HCT116 (cell line): ENCODE measurements at regions not wholly inside any gene's neighbourhood (a gene's known extent, or its start where the extent isn't known, plus 50 kb on each side); places are given as distances from the start of the nearest gene placed in this dataset.

Source experiments
- ATAC-seq: fragments of 200-7000 bp; cut with Tn5 transposase; 2 replicates; pipeline ENCODE4 v1.9.1; 2020; ENCODE audit warnings: mild to moderate bottlenecking, moderate library complexity
- BruUV-seq: library from RNA; stranded (reverse); fragments of 400-500 nt; replicated peaks from 2 replicates; lab custom pipeline; 2021; lab: Mats Ljungman, UMichigan
- CTCF ChIA-PET: fragments of 300-600 bp; sonication (Branson Sonifier 250); formaldehyde crosslinking; loops from one replicate; lab custom pipeline; 2021; ENCODE audit warnings: antibody characterized with exemption; lab: Charles Lee
- POLR2A ChIA-PET: fragments of 300-600, 350-600 bp; sonication (Branson Sonifier 250); formaldehyde crosslinking; loops from one replicate; lab custom pipeline; 2021; ENCODE audit warnings: antibody characterized with exemption; lab: Charles Lee
- RAD21 ChIA-PET, 2 experiments: fragments of 300-600 bp; sonication (Branson Sonifier 250); formaldehyde crosslinking; loops; one replicate each; lab custom pipeline; 2023; ENCODE audit warnings: low total read pairs in 2 of 2; ENCODE audit not compliant: uncharacterized antibody in 2 of 2, unreplicated experiment in 2 of 2, low non-redundant PET in 1 of 2; lab: Charles Lee
- DNase-seq: peaks from one replicate; pipeline ENCODE4 v3.0.0-alpha.2; 2010; ENCODE audit warnings: low read depth, low spot score
- H2AFZ ChIP-seq: fragments of 200-600 bp; shearing (Covaris generic), sonication (generic); 2 replicates; pipeline ENCODE4 v1.6.1; 2017; ENCODE audit warnings: low read depth, mixed run types, mixed read lengths, antibody characterized with exemption, low read length; ENCODE audit not compliant: poor library complexity, severe bottlenecking
- H3K27ac ChIP-seq: 2 replicates; pipeline ENCODE4 v1.5.1; 2012; ENCODE audit warnings: low read depth, low read length
- H3K27me3 ChIP-seq: fragments of 200-600 bp; sonication (generic); 2 replicates; pipeline ENCODE4 v1.6.1; 2016; ENCODE audit warnings: mixed run types, low read length, mixed read lengths; ENCODE audit not compliant: insufficient read depth
- H3K36me3 ChIP-seq, 2 experiments: fragments of 200-500 bp in 1 of 2; fragments of 200-600 bp in 1 of 2; sonication (Bioruptor generic) in 1 of 2; sonication (generic) in 1 of 2; 2 replicates each; pipeline versions ENCODE4 v1.5.1 to v1.6.1; 2014 to 2016; ENCODE audit warnings: low read length in 2 of 2, inconsistent platforms in 1 of 2, mixed read lengths in 1 of 2, mixed run types in 1 of 2; ENCODE audit not compliant: insufficient read depth in 2 of 2, control insufficient read depth in 1 of 2
- H3K4me1 ChIP-seq, 2 experiments: fragments of 200-600 bp in 1 of 2; sonication (generic) in 1 of 2; 2 replicates each; pipeline versions ENCODE4 v1.5.1 to v1.6.1; 2012 to 2017; ENCODE audit warnings: low read length in 2 of 2, inconsistent platforms in 1 of 2, mild to moderate bottlenecking in 1 of 2, mixed read lengths in 1 of 2, mixed run types in 1 of 2, moderate library complexity in 1 of 2; ENCODE audit not compliant: insufficient read depth in 2 of 2, control insufficient read depth in 1 of 2
- H3K4me2 ChIP-seq: fragments of 200-600 bp; sonication (generic); 2 replicates; pipeline ENCODE4 v1.6.1; 2017; ENCODE audit warnings: mixed run types, low read length, mixed read lengths
- H3K4me3 ChIP-seq, 2 experiments: fragments of 200-600 bp in 1 of 2; sonication (generic) in 1 of 2; replicated peaks in 1 of 2; 2 replicates each; pipeline ENCODE4 v1.5.1; 2011 to 2016; ENCODE audit warnings: low read length in 2 of 2, control low read depth in 1 of 2, low read depth in 1 of 2, mild to moderate bottlenecking in 1 of 2, mixed read lengths in 1 of 2, mixed run types in 1 of 2
- H3K79me2 ChIP-seq: fragments of 200-600 bp; sonication (generic); 2 replicates; pipeline ENCODE4 v1.6.1; 2017; ENCODE audit warnings: mild to moderate bottlenecking, mixed run types, low read length, moderate library complexity, mixed read lengths; ENCODE audit not compliant: insufficient read depth
- H3K9ac ChIP-seq: fragments of 200-600 bp; sonication (generic); 2 replicates; pipeline ENCODE4 v1.6.1; 2016; ENCODE audit warnings: low read length, mixed read lengths
- H3K9me2 ChIP-seq: fragments of 200-600 bp; sonication (generic), shearing (Covaris generic); 2 replicates; pipeline ENCODE4 v1.6.1; 2017; ENCODE audit warnings: mixed run types, mild to moderate bottlenecking, moderate library complexity; ENCODE audit not compliant: insufficient read depth
- H3K9me3 ChIP-seq, 2 experiments: fragments of 200-500 bp in 1 of 2; fragments of 200-600 bp in 1 of 2; sonication (Bioruptor generic) in 1 of 2; sonication (generic) in 1 of 2; 2 replicates each; pipeline ENCODE4 v1.6.1; 2014 to 2017; ENCODE audit warnings: low read length in 2 of 2, mixed read lengths in 2 of 2, inconsistent platforms in 1 of 2, low read depth in 1 of 2, mild to moderate bottlenecking in 1 of 2, mixed run types in 1 of 2, moderate library complexity in 1 of 2; ENCODE audit not compliant: control insufficient read depth in 1 of 2, insufficient read depth in 1 of 2
- H4K20me1 ChIP-seq: fragments of 200-600 bp; sonication (generic), shearing (Covaris generic); 2 replicates; pipeline ENCODE4 v1.6.1; 2017; ENCODE audit warnings: mixed run types, mild to moderate bottlenecking, moderate library complexity; ENCODE audit not compliant: insufficient read depth
- ATF3 ChIP-seq: IDR thresholded peaks from 2 replicates; pipeline ENCODE4 v1.6.1; 2012
- CBX3 ChIP-seq: IDR thresholded peaks from 2 replicates; pipeline ENCODE4 v1.6.1; 2012; ENCODE audit warnings: low read depth
- CEBPB ChIP-seq: IDR thresholded peaks from 2 replicates; pipeline ENCODE4 v1.6.1; 2012; ENCODE audit warnings: low read depth
- CTCF ChIP-seq, 3 experiments: fragments of 200-600 bp in 1 of 3; sonication (generic) in 1 of 3; IDR thresholded peaks in 2 of 3; conservative IDR thresholded peaks in 1 of 3; 2 replicates each; pipeline ENCODE4 v1.5.1; 2012 to 2017; ENCODE audit warnings: low read depth in 2 of 3, low read length in 2 of 3, antibody characterized with exemption in 1 of 3, borderline replicate concordance in 1 of 3, control low read depth in 1 of 3, mild to moderate bottlenecking in 1 of 3, mixed read lengths in 1 of 3, mixed run types in 1 of 3, moderate library complexity in 1 of 3; ENCODE audit not compliant: insufficient read depth in 1 of 3
- ELF1 ChIP-seq: IDR thresholded peaks from 2 replicates; pipeline ENCODE4 v1.6.1; 2012; ENCODE audit warnings: low read depth, borderline replicate concordance
- FOSL1 ChIP-seq: IDR thresholded peaks from 2 replicates; pipeline ENCODE4 v1.6.1; 2012; ENCODE audit warnings: low read depth
- JUND ChIP-seq: IDR thresholded peaks from 2 replicates; pipeline ENCODE4 v1.6.1; 2012
- MAX ChIP-seq: IDR thresholded peaks from 2 replicates; pipeline ENCODE4 v1.6.1; 2012
- POLR2A ChIP-seq: IDR thresholded peaks from 2 replicates; pipeline ENCODE4 v1.7.0; 2011; ENCODE audit warnings: borderline replicate concordance; ENCODE audit not compliant: insufficient read depth, insufficient read length; ENCODE audit errors: extremely low read depth
- RAD21 ChIP-seq: IDR thresholded peaks from 2 replicates; pipeline ENCODE4 v1.6.1; 2012; ENCODE audit warnings: low read depth, mild to moderate bottlenecking
- SP1 ChIP-seq: IDR thresholded peaks from 2 replicates; pipeline ENCODE4 v1.6.1; 2012; ENCODE audit warnings: low read depth
- SRF ChIP-seq: IDR thresholded peaks from 2 replicates; pipeline ENCODE4 v1.6.1; 2012; ENCODE audit warnings: low read depth
- TCF7L2 ChIP-seq: IDR thresholded peaks from 2 replicates; pipeline ENCODE4 v1.7.0; 2011; ENCODE audit warnings: borderline replicate concordance, inconsistent platforms; ENCODE audit not compliant: insufficient read depth, insufficient read length; ENCODE audit errors: extremely low read depth
- YY1 ChIP-seq: IDR thresholded peaks from 2 replicates; pipeline ENCODE4 v1.6.1; 2011; ENCODE audit warnings: low read length, low read depth, moderate library complexity, mild to moderate bottlenecking; ENCODE audit not compliant: insufficient replicate concordance; ENCODE audit errors: extremely low read depth
- ZBTB33 ChIP-seq: IDR thresholded peaks from 2 replicates; pipeline ENCODE4 v1.6.1; 2011; ENCODE audit warnings: mild to moderate bottlenecking, low read length, moderate library complexity; ENCODE audit not compliant: insufficient replicate concordance; ENCODE audit errors: extremely low read depth
- ZFX ChIP-seq: fragments of 450-650 bp; IDR thresholded peaks from 2 replicates; pipeline ENCODE4 v1.6.1; 2017
- ZNF274 ChIP-seq: fragments of 200-500 bp; sonication (Bioruptor generic); IDR thresholded peaks from 2 replicates; pipeline ENCODE4 v1.6.1; 2014; ENCODE audit warnings: mild to moderate bottlenecking, low read depth, low read length, inconsistent platforms
- intact Hi-C: fragments of 100-400 bp; cut with micrococcal nuclease; formaldehyde crosslinking; loops from 2 replicates; pipeline ENCODE4 v1.10.0; 2022

GRCh38 chr4:120144041-120144440, 77.4 kb upstream of the MAD2L1 start:
- Histone ChIP-seq H3K4me3 (no peak overlapping the region), H2AFZ (no peak overlapping the region), H3K9me3 (no peaks in the 10 kb centered on the region), H3K4me1 (no peaks in the 10 kb centered on the region), H3K36me3 (no peaks in the 10 kb centered on the region), H3K27me3 (no peaks in the 10 kb centered on the region), H3K4me2 (no peak overlapping the region), H3K79me2 (no peaks in the 10 kb centered on the region), H3K9ac (no peak overlapping the region), H4K20me1 (no peaks in the 10 kb centered on the region), H3K9me2 (no peaks in the 10 kb centered on the region), H3K27ac (no peak overlapping the region)
- intact Hi-C loops: no loop called here
- ChIA-PET POLR2A (no interaction called here), RAD21 (no interaction called here), CTCF (no interaction called here)
- no peak for DNase-seq
- no TSS peak for BruUV-seq
- TF ChIP-seq RAD21 (no peak), YY1 (no peak), CEBPB (no peak), ZFX (no peak), CTCF (IDR thresholded peaks at IDR 0.05 in 2 of 3, conservative IDR thresholded peaks at IDR 0.05 in 1 of 3; ENCODE audit: borderline replicate concordance in 1 of 3, insufficient read depth in 1 of 3, low read depth in 2 of 3, low read length in 2 of 3) (no peak), SRF (no peak), MAX (no peak), CBX3 (no peak), ELF1 (no peak)
- no peak for ATAC-seq

GRCh38 chr4:120139392-120139791, 72.7 kb upstream of the MAD2L1 start:
- Histone ChIP-seq H4K20me1 (no peaks in the 10 kb centered on the region), H3K4me2 (no peak overlapping the region), H3K27ac (no peak overlapping the region), H3K27me3 (no peaks in the 10 kb centered on the region), H3K4me1 (no peaks in the 10 kb centered on the region), H3K9me3 (no peaks in the 10 kb centered on the region), H3K79me2 (no peaks in the 10 kb centered on the region), H3K36me3 (no peaks in the 10 kb centered on the region), H3K9me2 (no peaks in the 10 kb centered on the region), H2AFZ (no peak overlapping the region), H3K9ac (no peak overlapping the region), H3K4me3 (no peak overlapping the region)
- DNase-seq (no peak), ATAC-seq (no peak)
- BruUV-seq: no TSS peak
- RAD21 ChIA-PET: no interaction called here
- no peak for TF ChIP-seq ZFX
- TF ChIP-seq FOSL1: no peak
- no peak for TF ChIP-seq SP1
- no peak for TF ChIP-seq ZNF274
- TF ChIP-seq YY1: no peak
- TF ChIP-seq MAX: no peak
- TF ChIP-seq TCF7L2: no peak
- TF ChIP-seq RAD21: no peak
- TF ChIP-seq CBX3: no peak
- no peak for TF ChIP-seq ZBTB33
- no peak for TF ChIP-seq CEBPB
- no peak for TF ChIP-seq ATF3
- no peak for TF ChIP-seq JUND
- TF ChIP-seq POLR2A: no peak
- intact Hi-C loops: no loop called here
- CTCF ChIA-PET: no interaction called here
- POLR2A ChIA-PET: no interaction called here
